OCI-LY3 (cell line): ENCODE measurements at regions not wholly inside any gene's neighbourhood (a gene's known extent, or its start where the extent isn't known, plus 50 kb on each side); places are given as distances from the start of the nearest gene placed in this dataset.

Experiments used
- H2AFZ ChIP-seq: fragments of 200-600, 300-600 bp; shearing (Covaris generic); 2 replicates; pipeline ENCODE4 v1.6.0; 2014; ENCODE audit warnings: antibody characterized with exemption, low read depth, low read length
- H3K27ac ChIP-seq: fragments of 200-600, 300-600 bp; sonication (generic); 2 replicates; pipeline ENCODE4 v1.5.1; 2014; ENCODE audit warnings: mild to moderate bottlenecking, low read length, moderate library complexity, mixed read lengths
- H3K27me3 ChIP-seq: fragments of 200-600, 300-600 bp; sonication (generic); 2 replicates; pipeline ENCODE4 v1.6.1; 2014; ENCODE audit warnings: low read depth, low read length, mixed read lengths
- H3K36me3 ChIP-seq: fragments of 200-600, 300-600 bp; sonication (generic); replicated peaks from 2 replicates; pipeline ENCODE3; 2014; ENCODE audit warnings: low read depth, low read length, mixed read lengths
- H3K4me1 ChIP-seq: fragments of 300-600, 200-600 bp; sonication (generic); 2 replicates; pipeline ENCODE4 v1.6.1; 2014; ENCODE audit warnings: low read length, mixed read lengths
- H3K4me2 ChIP-seq: fragments of 200-600, 300-600 bp; sonication (generic); 2 replicates; pipeline ENCODE4 v1.6.1; 2014; ENCODE audit warnings: low read length, mixed read lengths
- H3K4me3 ChIP-seq: fragments of 300-600, 200-600 bp; sonication (generic); 2 replicates; pipeline ENCODE4 v1.5.1; 2014; ENCODE audit warnings: antibody characterized with exemption, mild to moderate bottlenecking, low read length, moderate library complexity
- H3K79me2 ChIP-seq: fragments of 300-600, 200-600 bp; shearing (Covaris generic); 2 replicates; pipeline ENCODE4 v1.6.1; 2014; ENCODE audit warnings: mild to moderate bottlenecking, low read length, mixed read lengths
- H3K9ac ChIP-seq: fragments of 300-600, 200-600 bp; shearing (Covaris generic); 2 replicates; pipeline ENCODE4 v1.6.0; 2014; ENCODE audit warnings: mild to moderate bottlenecking, low read length, moderate library complexity
- H3K9me3 ChIP-seq: fragments of 200-600, 300-600 bp; shearing (Covaris generic); 2 replicates; pipeline ENCODE4 v1.6.1; 2014; ENCODE audit warnings: low read length, mixed read lengths; ENCODE audit not compliant: insufficient read depth
- H4K20me1 ChIP-seq: fragments of 200-600, 300-600 bp; sonication (generic); 2 replicates; pipeline ENCODE4 v1.6.1; 2016; ENCODE audit warnings: low read length, mixed read lengths; ENCODE audit not compliant: insufficient read depth
- EZH2phosphoT487 ChIP-seq: fragments of 200-600 bp; shearing (Covaris generic); IDR thresholded peaks from 2 replicates; pipeline ENCODE4 v1.6.1; 2018; ENCODE audit warnings: antibody characterized with exemption, mixed run types, low read depth
- TF ChIP-seq, protein P1 (sequence below): fragments of 200-600, 300-600 bp; sonication (generic); IDR thresholded peaks from 2 replicates; pipeline ENCODE4 v1.5.1; 2014; ENCODE audit warnings: antibody characterized with exemption, low read length, low read depth

DNA sequence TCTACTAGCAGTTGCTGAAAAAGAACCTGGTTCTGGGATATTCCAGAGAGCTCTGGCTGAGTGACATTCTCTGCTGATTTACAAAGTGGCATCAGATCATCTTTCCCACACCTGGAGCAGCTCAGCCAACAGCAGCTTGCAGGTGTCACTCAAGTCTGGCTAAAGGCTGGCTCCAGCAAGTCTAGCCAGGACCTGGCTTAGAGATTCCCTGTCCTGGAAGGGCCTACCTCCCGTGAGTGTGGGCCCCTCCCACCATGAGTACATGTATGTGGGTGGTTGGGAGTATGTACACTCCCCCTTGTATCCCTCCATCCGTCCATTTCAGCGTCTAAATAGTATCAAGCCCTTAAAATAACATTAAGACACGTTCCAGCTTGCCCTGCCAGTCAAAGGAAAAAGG, 539.3 kb upstream of the ID4 start:
- Histone ChIP-seq H3K9ac (no peak overlapping the region), H3K27ac (no peak overlapping the region), H3K4me3 (no peak overlapping the region), H2AFZ (no peak overlapping the region), H3K27me3 (no peaks in the 10 kb centered on the region), H3K79me2 (no peaks in the 10 kb centered on the region), H3K36me3 (no peaks in the 10 kb centered on the region), H3K4me1 (no peaks in the 10 kb centered on the region), H3K4me2 (no peak overlapping the region), H3K9me3 (no peaks in the 10 kb centered on the region), H4K20me1 (no peaks in the 10 kb centered on the region)
- no peak for TF ChIP-seq EZH2phosphoT487
- TF ChIP-seq, protein P1, sequence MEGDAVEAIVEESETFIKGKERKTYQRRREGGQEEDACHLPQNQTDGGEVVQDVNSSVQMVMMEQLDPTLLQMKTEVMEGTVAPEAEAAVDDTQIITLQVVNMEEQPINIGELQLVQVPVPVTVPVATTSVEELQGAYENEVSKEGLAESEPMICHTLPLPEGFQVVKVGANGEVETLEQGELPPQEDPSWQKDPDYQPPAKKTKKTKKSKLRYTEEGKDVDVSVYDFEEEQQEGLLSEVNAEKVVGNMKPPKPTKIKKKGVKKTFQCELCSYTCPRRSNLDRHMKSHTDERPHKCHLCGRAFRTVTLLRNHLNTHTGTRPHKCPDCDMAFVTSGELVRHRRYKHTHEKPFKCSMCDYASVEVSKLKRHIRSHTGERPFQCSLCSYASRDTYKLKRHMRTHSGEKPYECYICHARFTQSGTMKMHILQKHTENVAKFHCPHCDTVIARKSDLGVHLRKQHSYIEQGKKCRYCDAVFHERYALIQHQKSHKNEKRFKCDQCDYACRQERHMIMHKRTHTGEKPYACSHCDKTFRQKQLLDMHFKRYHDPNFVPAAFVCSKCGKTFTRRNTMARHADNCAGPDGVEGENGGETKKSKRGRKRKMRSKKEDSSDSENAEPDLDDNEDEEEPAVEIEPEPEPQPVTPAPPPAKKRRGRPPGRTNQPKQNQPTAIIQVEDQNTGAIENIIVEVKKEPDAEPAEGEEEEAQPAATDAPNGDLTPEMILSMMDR = no peak

DNA sequence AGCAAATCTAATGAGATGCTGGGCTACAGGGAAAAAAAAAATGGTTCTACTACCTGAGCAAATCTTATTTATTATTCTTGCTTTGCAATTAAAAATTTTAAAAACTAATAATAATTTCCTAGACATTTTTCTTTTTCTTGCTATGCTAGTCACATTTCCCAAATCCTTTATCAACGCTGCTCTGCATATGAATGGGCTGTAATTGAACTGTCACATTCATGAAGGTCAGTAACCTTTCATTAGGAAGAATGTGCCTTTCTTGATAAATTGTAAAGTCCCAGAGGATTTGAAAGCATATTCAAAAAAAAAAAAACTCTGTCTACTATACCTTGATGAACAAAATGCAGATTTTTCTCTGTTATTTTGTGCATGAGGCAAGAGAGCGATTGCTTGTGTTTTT, 538.7 kb upstream of the ID4 start:
- Histone ChIP-seq H2AFZ (no peak overlapping the region), H3K4me2 (no peak overlapping the region), H3K9me3 (no peaks in the 10 kb centered on the region), H3K9ac (no peak overlapping the region), H3K27me3 (no peaks in the 10 kb centered on the region), H3K27ac (no peak overlapping the region), H3K4me3 (no peak overlapping the region), H3K36me3 (no peaks in the 10 kb centered on the region), H4K20me1 (no peaks in the 10 kb centered on the region), H3K79me2 (no peaks in the 10 kb centered on the region), H3K4me1 (no peaks in the 10 kb centered on the region)
- TF ChIP-seq, protein P1 = no peak
- TF ChIP-seq EZH2phosphoT487 = no peak

DNA sequence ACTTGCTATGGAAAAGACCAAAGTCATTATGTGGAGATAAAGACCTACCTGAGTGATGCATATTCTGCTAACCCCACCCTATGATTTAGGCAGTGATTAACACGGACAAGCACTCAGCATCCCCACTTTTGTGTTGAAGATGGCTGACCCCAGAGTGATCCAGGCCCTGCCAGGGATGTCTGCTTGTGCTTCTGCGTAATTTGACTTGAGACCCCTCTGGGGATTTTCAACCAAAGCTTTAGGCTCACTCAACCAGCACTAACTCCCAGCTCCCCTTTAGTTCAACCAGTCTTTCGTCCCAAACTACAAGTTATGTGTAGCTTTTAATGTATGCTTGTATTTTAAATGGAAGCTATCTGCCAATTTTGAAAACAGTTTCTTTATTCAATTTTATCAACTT, 538.0 kb upstream of the ID4 start:
- H3K27ac ChIP-seq = no peak overlapping the region
- H3K9me3 ChIP-seq = no peaks in the 10 kb centered on the region
- no peaks in the 10 kb centered on the region for H4K20me1 ChIP-seq
- H2AFZ ChIP-seq = no peak overlapping the region
- H3K4me1 ChIP-seq = no peaks in the 10 kb centered on the region
- no peaks in the 10 kb centered on the region for H3K36me3 ChIP-seq
- no peak for TF ChIP-seq EZH2phosphoT487
- TF ChIP-seq, protein P1 = no peak
- H3K4me3 ChIP-seq = no peak overlapping the region
- H3K9ac ChIP-seq = no peak overlapping the region
- H3K4me2 ChIP-seq = no peak overlapping the region
- no peaks in the 10 kb centered on the region for H3K27me3 ChIP-seq
- no peaks in the 10 kb centered on the region for H3K79me2 ChIP-seq

DNA sequence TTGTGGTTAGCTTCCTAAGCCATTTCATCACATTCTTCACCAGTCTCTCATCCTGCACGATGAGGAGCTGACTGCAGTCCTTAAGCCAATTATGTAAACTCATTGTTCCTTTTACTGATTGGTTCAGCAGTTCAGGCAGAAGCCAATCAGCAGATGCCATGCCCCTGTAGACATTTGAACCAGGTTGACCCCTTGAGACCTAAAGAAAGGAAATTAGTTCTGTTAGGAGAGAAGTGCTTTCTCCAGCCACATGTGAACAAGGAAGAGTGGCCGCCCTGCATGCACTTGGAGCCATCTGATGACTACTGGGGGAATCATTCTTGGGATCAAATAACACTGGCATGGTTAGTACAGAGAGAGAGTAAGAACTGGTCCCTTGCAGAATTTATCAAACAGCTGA, 535.2 kb upstream of the ID4 start:
- Histone ChIP-seq H3K36me3 (no peaks in the 10 kb centered on the region), H3K4me1 (no peaks in the 10 kb centered on the region), H3K27me3 (no peaks in the 10 kb centered on the region), H3K79me2 (no peaks in the 10 kb centered on the region), H3K27ac (no peak overlapping the region), H4K20me1 (no peaks in the 10 kb centered on the region), H3K9ac (no peak overlapping the region), H2AFZ (no peak overlapping the region), H3K4me2 (no peak overlapping the region), H3K4me3 (no peak overlapping the region), H3K9me3 (no peaks in the 10 kb centered on the region)
- TF ChIP-seq EZH2phosphoT487 = no peak
- TF ChIP-seq, protein P1 = no peak
